HepG2 (cell line): ENCODE measurements at regions not wholly inside any gene's neighbourhood (a gene's known extent, or its start where the extent isn't known, plus 50 kb on each side); places are given as distances from the start of the nearest gene placed in this dataset.

Experiments used
- ATAC-seq: fragments of 200-7000 bp; cut with Tn5 transposase; 3 replicates; pipeline ENCODE4 v1.9.1; 2020; ENCODE audit warnings: mild to moderate bottlenecking, moderate library complexity
- BruUV-seq: library from RNA; stranded (reverse); fragments of 400-500 nt; replicated peaks from 2 replicates; lab custom pipeline; 2021; lab: Mats Ljungman, UMichigan
- CTCF ChIA-PET: fragments of 300-600 bp; formaldehyde crosslinking; extraction: SDS; loops from one replicate; lab custom pipeline; 2021; ENCODE audit warnings: low total read pairs, inconsistent platforms, low intra/inter-chr PET ratio; lab: Yijun Ruan, JAX
- POLR2A ChIA-PET: fragments of 350-600 bp; sonication (Branson Sonifier 250); formaldehyde crosslinking; loops from one replicate; lab custom pipeline; 2020; ENCODE audit warnings: antibody characterized with exemption, inconsistent platforms; lab: Yijun Ruan, JAX
- DNase-seq: peaks from one replicate; pipeline ENCODE4 v3.0.0-alpha.2; 2015; ENCODE audit warnings: low spot score
- FAIRE-seq: peaks from 3 replicates; lab custom pipeline; 2011; peaks lifted over from hg19 to GRCh38; lab: Jason Lieb, UNC
- H2AFZ ChIP-seq: one replicate; pipeline ENCODE4 v1.6.1; 2011; ENCODE audit warnings: low read length, inconsistent platforms
- H3K27ac ChIP-seq: fragments of 300-600 bp; 3 replicates; pipeline ENCODE4 v1.8.0; 2011; ENCODE audit warnings: mixed run types, mild to moderate bottlenecking, mixed read lengths, low read length, inconsistent platforms; ENCODE audit not compliant: insufficient read depth; ENCODE audit errors: extremely low read length
- H3K27me3 ChIP-seq, 2 experiments: fragments of 200-600 bp in 1 of 2; 2 replicates in 1 of 2; 3 replicates in 1 of 2; pipeline versions ENCODE4 v1.6.0 to v1.8.0; 2011; ENCODE audit warnings: low read length in 2 of 2, mild to moderate bottlenecking in 2 of 2, moderate library complexity in 2 of 2, inconsistent platforms in 1 of 2; ENCODE audit not compliant: insufficient read depth in 2 of 2, control insufficient read depth in 1 of 2
- H3K36me3 ChIP-seq, 2 experiments: fragments of 200-600 bp in 1 of 2; replicated peaks in 1 of 2; 2 replicates in 1 of 2; 3 replicates in 1 of 2; pipeline versions ENCODE4 v1.5.1 to v1.8.0; 2011; ENCODE audit warnings: low read length in 2 of 2, inconsistent platforms in 1 of 2; ENCODE audit not compliant: insufficient read depth in 2 of 2, control insufficient read depth in 1 of 2
- H3K4me1 ChIP-seq: 2 replicates; pipeline ENCODE4 v1.5.1; 2012; ENCODE audit warnings: low read length, inconsistent platforms; ENCODE audit not compliant: insufficient read depth
- H3K4me2 ChIP-seq: 2 replicates; pipeline ENCODE4 v1.6.0; 2011; ENCODE audit warnings: low read depth, low read length, inconsistent platforms
- H3K4me3 ChIP-seq, 3 experiments: fragments of 200-600 bp in 1 of 3; sonication (generic), shearing (Covaris generic) in 1 of 3; replicated peaks in 1 of 3; 2 replicates each; pipeline ENCODE4 v1.5.1; 2011 to 2016; ENCODE audit warnings: low read length in 3 of 3, inconsistent platforms in 2 of 3, low read depth in 2 of 3, mild to moderate bottlenecking in 2 of 3, control low read depth in 1 of 3, mixed read lengths in 1 of 3; ENCODE audit not compliant: insufficient read depth in 1 of 3
- H3K79me2 ChIP-seq: one replicate; pipeline ENCODE4 v1.6.1; 2011; ENCODE audit warnings: low read length, inconsistent platforms; ENCODE audit not compliant: insufficient read depth
- H3K9ac ChIP-seq: 2 replicates; pipeline ENCODE4 v1.6.0; 2011; ENCODE audit warnings: mild to moderate bottlenecking, low read depth, low read length, inconsistent platforms; ENCODE audit not compliant: insufficient read depth
- H3K9me3 ChIP-seq: 2 replicates; pipeline ENCODE4 v1.5.1; 2012; ENCODE audit warnings: mild to moderate bottlenecking, low read length
- H4K20me1 ChIP-seq: 2 replicates; pipeline ENCODE4 v1.6.0; 2011; ENCODE audit warnings: inconsistent platforms, mild to moderate bottlenecking, low read length, moderate library complexity; ENCODE audit not compliant: insufficient read depth
- BCL6 ChIP-seq: IDR thresholded peaks from 2 replicates; pipeline ENCODE4 v1.6.1; 2016; ENCODE audit warnings: missing genetic modification reagents, missing compliant biosample characterization
- EEA1 ChIP-seq: sonication (generic); formaldehyde crosslinking; IDR thresholded peaks from 2 replicates; pipeline ENCODE4 v1.5.1; 2020; ENCODE audit warnings: mild to moderate bottlenecking, missing genetic modification reagents, borderline replicate concordance
- HNF4G ChIP-seq, 2 experiments: sonication (generic) in 1 of 2; formaldehyde crosslinking in 1 of 2; IDR thresholded peaks; 2 replicates each; pipeline versions ENCODE4 v1.4.0 to v1.6.1; 2011 to 2020; ENCODE audit warnings: borderline replicate concordance in 2 of 2, low read depth in 2 of 2, mild to moderate bottlenecking in 2 of 2, low read length in 1 of 2, missing genetic modification reagents in 1 of 2, moderate library complexity in 1 of 2
- HNRNPH1 ChIP-seq: fragments of 200-400 bp; formaldehyde crosslinking; optimal IDR thresholded peaks from 2 replicates; pipeline ENCODE3; 2017; ENCODE audit warnings: mild to moderate bottlenecking, low read depth, low read length
- MAFF ChIP-seq: IDR thresholded peaks from 2 replicates; pipeline ENCODE4 v1.6.1; 2011; ENCODE audit warnings: low read depth, low read length, improper control_type of control experiment
- MAFK ChIP-seq, 2 experiments: IDR thresholded peaks in 1 of 2; conservative IDR thresholded peaks in 1 of 2; 2 replicates each; pipeline ENCODE4 v1.6.1; 2011; ENCODE audit warnings: improper control_type of control experiment in 2 of 2, low read length in 2 of 2
- MTF2 ChIP-seq: sonication (generic); formaldehyde crosslinking; IDR thresholded peaks from 2 replicates; pipeline ENCODE4 v1.5.0; 2020; ENCODE audit warnings: missing genetic modification reagents, borderline replicate concordance
- TRIM24 ChIP-seq: sonication (generic); formaldehyde crosslinking; IDR thresholded peaks from 2 replicates; pipeline ENCODE4 v1.8.0; 2022; ENCODE audit warnings: mild to moderate bottlenecking, missing genetic modification reagents
- ZNF350 ChIP-seq: sonication (generic); formaldehyde crosslinking; IDR thresholded peaks from 2 replicates; pipeline ENCODE4 v1.4.0; 2020; ENCODE audit warnings: mild to moderate bottlenecking, low read depth, missing genetic modification reagents, borderline replicate concordance
- ZXDC ChIP-seq: sonication (generic); formaldehyde crosslinking; IDR thresholded peaks from 2 replicates; pipeline ENCODE4 v1.5.0; 2020; ENCODE audit warnings: mild to moderate bottlenecking, missing genetic modification reagents
- whole genome bisulfite sequencing: methylation state at CpG from one replicate; pipeline ENCODE4 v1.1.6; 2017; ENCODE audit warnings: low lambda C conversion rate; 5-methylcytosine and 5-hydroxymethylcytosine counted together
- in situ Hi-C: cut with HindIII; loops from 2 replicates; pipeline ENCODE4 v1.10.0; 2017; ENCODE audit warnings: low pct_unique_long_range_greater_than_20kb; ENCODE audit not compliant: extremely low pct_ligation_motif_present
- intact Hi-C: fragments of 100-400 bp; cut with micrococcal nuclease; formaldehyde crosslinking; loops from one replicate; pipeline ENCODE4 v1.10.0; 2022; ENCODE audit not compliant: unreplicated experiment
- TF ChIP-seq, protein P1 (sequence below): IDR thresholded peaks from 2 replicates; pipeline ENCODE4 v1.6.1; 2016; ENCODE audit warnings: missing compliant biosample characterization, missing genetic modification reagents, borderline replicate concordance
- TF ChIP-seq, protein P2 (sequence below): IDR thresholded peaks from 2 replicates; pipeline ENCODE4 v1.6.1; 2018; ENCODE audit warnings: missing genetic modification reagents, mild to moderate bottlenecking, missing compliant biosample characterization

GRCh38 chr3:106194726-106195125 is 325.9 kb upstream of the CBLB start:
- Histone ChIP-seq H3K36me3 (no peaks in the 10 kb centered on the region), H3K4me2 (no peak overlapping the region), H2AFZ (no peak overlapping the region), H4K20me1 (no peaks in the 10 kb centered on the region), H3K27ac (no peak overlapping the region), H3K27me3 (no peaks in the 10 kb centered on the region), H3K4me1 (no peaks in the 10 kb centered on the region), H3K9me3 (no peaks in the 10 kb centered on the region), H3K4me3 (no peak overlapping the region), H3K9ac (no peak overlapping the region)
- BruUV-seq = no TSS peak
- CTCF ChIA-PET = no interaction called here
- intact Hi-C loops = no loop called here
- ATAC-seq (no peak), DNase-seq (no peak)
- WGBS = 2% methylated on average over 1 of the region's 1 CpG
- TF ChIP-seq ZNF350 (CRISPR knock-in tag) (no peak), MAFF (peak; percentile 64; the same call in 1 of the 2 replicates), MAFK (conservative IDR thresholded peaks at IDR 0.05 in 1 of 2, IDR thresholded peaks at IDR 0.05 in 1 of 2; ENCODE audit: low read length in 2 of 2) (peak in 1 of 2 experiments; percentile 77; a peak in 3 of 4 replicates)
- TF ChIP-seq, all 625 proteins: peak for 2
- H3K79me2 ChIP-seq = no peaks in the 10 kb centered on the region
- POLR2A ChIA-PET = no interaction called here
- no peak for FAIRE-seq
- in situ Hi-C loops = no loop called here

DNA sequence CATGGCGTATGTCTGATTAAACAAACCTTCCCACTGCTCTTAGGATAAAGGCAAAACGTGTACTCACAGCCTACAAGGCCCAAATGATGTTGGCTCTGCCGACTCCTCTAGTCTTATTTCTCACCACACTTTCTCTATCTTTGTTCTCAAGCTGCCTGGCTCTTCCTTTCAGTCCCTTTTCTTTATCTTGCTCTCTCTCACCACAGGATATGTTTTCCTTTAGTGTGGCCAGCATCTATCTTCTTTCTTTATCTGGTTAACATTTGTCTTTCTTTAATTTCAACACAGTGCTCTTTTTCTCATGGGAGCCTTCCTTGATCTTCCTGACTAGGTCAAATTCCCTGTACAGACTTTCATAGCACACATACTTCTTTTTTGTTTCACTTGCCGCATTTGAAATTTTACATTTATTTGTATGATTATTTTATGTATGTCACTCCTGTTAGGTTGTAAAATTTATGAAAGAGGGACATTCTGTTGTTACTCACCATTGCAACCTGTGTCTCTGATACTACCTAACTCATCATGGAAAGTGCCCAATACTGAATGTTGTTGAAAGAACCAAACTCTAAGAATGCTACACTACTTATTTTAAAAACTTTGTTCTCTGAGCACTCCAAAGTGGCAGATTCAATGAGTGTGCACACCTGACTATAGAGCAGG is 328.9 kb upstream of the CBLB start:
- BruUV-seq = no TSS peak
- in situ Hi-C loops = no loop called here
- 12% methylated on average over 4 of the region's 4 CpGs for WGBS
- no peak for TF ChIP-seq BCL6 (CRISPR knock-in tag)
- TF ChIP-seq HNF4G (IDR thresholded peaks at IDR 0.05; ENCODE audit: borderline replicate concordance, low read depth, low read length) = no peak
- TF ChIP-seq HNF4G (CRISPR knock-in tag; IDR thresholded peaks at IDR 0.05; ENCODE audit: borderline replicate concordance, low read depth) = no peak
- no peak for TF ChIP-seq ZXDC (CRISPR knock-in tag)
- no peak for TF ChIP-seq TRIM24 (CRISPR knock-in tag)
- TF ChIP-seq MTF2 (CRISPR knock-in tag) = no peak
- TF ChIP-seq, protein P1, sequence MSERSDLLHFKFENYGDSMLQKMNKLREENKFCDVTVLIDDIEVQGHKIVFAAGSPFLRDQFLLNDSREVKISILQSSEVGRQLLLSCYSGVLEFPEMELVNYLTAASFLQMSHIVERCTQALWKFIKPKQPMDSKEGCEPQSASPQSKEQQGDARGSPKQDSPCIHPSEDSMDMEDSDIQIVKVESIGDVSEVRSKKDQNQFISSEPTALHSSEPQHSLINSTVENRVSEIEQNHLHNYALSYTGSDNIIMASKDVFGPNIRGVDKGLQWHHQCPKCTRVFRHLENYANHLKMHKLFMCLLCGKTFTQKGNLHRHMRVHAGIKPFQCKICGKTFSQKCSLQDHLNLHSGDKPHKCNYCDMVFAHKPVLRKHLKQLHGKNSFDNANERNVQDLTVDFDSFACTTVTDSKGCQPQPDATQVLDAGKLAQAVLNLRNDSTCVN (CRISPR knock-in tag) = no peak
- TF ChIP-seq EEA1 (CRISPR knock-in tag) = no peak
- TF ChIP-seq, protein P2, sequence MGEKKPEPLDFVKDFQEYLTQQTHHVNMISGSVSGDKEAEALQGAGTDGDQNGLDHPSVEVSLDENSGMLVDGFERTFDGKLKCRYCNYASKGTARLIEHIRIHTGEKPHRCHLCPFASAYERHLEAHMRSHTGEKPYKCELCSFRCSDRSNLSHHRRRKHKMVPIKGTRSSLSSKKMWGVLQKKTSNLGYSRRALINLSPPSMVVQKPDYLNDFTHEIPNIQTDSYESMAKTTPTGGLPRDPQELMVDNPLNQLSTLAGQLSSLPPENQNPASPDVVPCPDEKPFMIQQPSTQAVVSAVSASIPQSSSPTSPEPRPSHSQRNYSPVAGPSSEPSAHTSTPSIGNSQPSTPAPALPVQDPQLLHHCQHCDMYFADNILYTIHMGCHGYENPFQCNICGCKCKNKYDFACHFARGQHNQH (CRISPR knock-in tag) = no peak
- no peak for TF ChIP-seq HNRNPH1

More for the DNA sequence above, 328.9 kb upstream of the CBLB start:
- DNase-seq (no peak), FAIRE-seq (no peak), ATAC-seq (no peak)
- Histone ChIP-seq H2AFZ (no peak overlapping the region), H3K36me3 (no peaks in the 10 kb centered on the region), H3K4me1 (no peaks in the 10 kb centered on the region), H4K20me1 (no peaks in the 10 kb centered on the region), H3K27ac (no peak overlapping the region), H3K27me3 (no peaks in the 10 kb centered on the region), H3K79me2 (no peaks in the 10 kb centered on the region), H3K4me3 (no peak overlapping the region), H3K4me2 (no peak overlapping the region), H3K9ac (no peak overlapping the region), H3K9me3 (no peaks in the 10 kb centered on the region)
- POLR2A ChIA-PET = no interaction called here
- intact Hi-C loops = no loop called here
- CTCF ChIA-PET = no interaction called here
